Neural progenitor cell (in vitro differentiated cells): ENCODE measurements at regions not wholly inside any gene's neighbourhood (a gene's known extent, or its start where the extent isn't known, plus 50 kb on each side); places are given as distances from the start of the nearest gene placed in this dataset.

Experiments used
- DNase-seq: peaks from one replicate; pipeline ENCODE4 v3.0.0-alpha.2; 2016; ENCODE audit warnings: low spot score
- H2AFZ ChIP-seq: fragments of 200-600 bp; sonication (generic); replicated peaks from 2 replicates; pipeline ENCODE4 v1.6.1; 2016; ENCODE audit warnings: antibody characterized with exemption
- H3F3A ChIP-seq: fragments of 200-600 bp; sonication (generic); 2 replicates; pipeline ENCODE4 v1.6.1; 2016; ENCODE audit warnings: antibody characterized with exemption, low read depth
- H3K27ac ChIP-seq: fragments of 200-600 bp; sonication (generic); 2 replicates; pipeline ENCODE4 v1.5.1; 2016; ENCODE audit warnings: mild to moderate bottlenecking
- H3K27me3 ChIP-seq: fragments of 200-600 bp; sonication (generic); 2 replicates; pipeline ENCODE4 v1.6.1; 2016; ENCODE audit warnings: mild to moderate bottlenecking, moderate library complexity
- H3K36me3 ChIP-seq: fragments of 200-600 bp; sonication (generic); 2 replicates; pipeline ENCODE4 v1.5.1; 2016
- H3K4me1 ChIP-seq: fragments of 200-600 bp; sonication (generic); 2 replicates; pipeline ENCODE4 v1.6.1; 2016; ENCODE audit warnings: mixed run types
- H3K4me2 ChIP-seq: fragments of 200-600 bp; sonication (generic); 2 replicates; pipeline ENCODE4 v1.6.1; 2016
- H3K4me3 ChIP-seq: fragments of 200-600 bp; sonication (generic); 2 replicates; pipeline ENCODE4 v1.5.1; 2016
- H3K79me2 ChIP-seq: fragments of 200-600 bp; sonication (generic); 2 replicates; pipeline ENCODE4 v1.6.1; 2016; ENCODE audit warnings: low read depth
- H3K9ac ChIP-seq: fragments of 200-600 bp; sonication (generic); 2 replicates; pipeline ENCODE4 v1.6.1; 2016
- H3K9me3 ChIP-seq: fragments of 200-600 bp; sonication (generic); 2 replicates; pipeline ENCODE4 v1.5.1; 2016; ENCODE audit warnings: low read depth
- H4K20me1 ChIP-seq: fragments of 200-600 bp; sonication (generic); 2 replicates; pipeline ENCODE4 v1.6.1; 2016; ENCODE audit warnings: low read depth
- H3K27ac Mint-ChIP-seq: 3 replicates; pipeline ENCODE4 v1.8.0; 2021; ENCODE audit warnings: mixed read lengths
- H3K27me3 Mint-ChIP-seq: 2 replicates; pipeline ENCODE4 v1.8.0; 2022; ENCODE audit warnings: low read depth, mild to moderate bottlenecking, inconsistent platforms, moderate library complexity, mixed read lengths; ENCODE audit not compliant: insufficient read depth
- H3K36me3 Mint-ChIP-seq: 3 replicates; pipeline ENCODE4 v1.8.0; 2021; ENCODE audit warnings: mixed read lengths
- H3K4me1 Mint-ChIP-seq: 3 replicates; pipeline ENCODE4 v1.8.0; 2021; ENCODE audit warnings: mixed read lengths
- H3K4me3 Mint-ChIP-seq: 3 replicates; pipeline ENCODE4 v1.8.0; 2021; ENCODE audit warnings: mild to moderate bottlenecking, moderate library complexity, mixed read lengths
- H3K9me3 Mint-ChIP-seq: 3 replicates; pipeline ENCODE4 v1.8.0; 2020; ENCODE audit warnings: mixed read lengths
- EZH2 ChIP-seq: fragments of 200-600 bp; sonication (generic); IDR thresholded peaks from 2 replicates; pipeline ENCODE4 v1.6.1; 2017; ENCODE audit warnings: antibody characterized with exemption, mild to moderate bottlenecking, moderate library complexity
- EZH2phosphoT487 ChIP-seq: fragments of 200-600 bp; sonication (generic); IDR thresholded peaks from 2 replicates; pipeline ENCODE4 v1.6.1; 2017; ENCODE audit warnings: antibody characterized with exemption
- TF ChIP-seq, protein P1 (sequence below): fragments of 200-600 bp; sonication (generic); IDR thresholded peaks from 2 replicates; pipeline ENCODE4 v1.5.1; 2017; ENCODE audit warnings: antibody characterized with exemption, mild to moderate bottlenecking

DNA sequence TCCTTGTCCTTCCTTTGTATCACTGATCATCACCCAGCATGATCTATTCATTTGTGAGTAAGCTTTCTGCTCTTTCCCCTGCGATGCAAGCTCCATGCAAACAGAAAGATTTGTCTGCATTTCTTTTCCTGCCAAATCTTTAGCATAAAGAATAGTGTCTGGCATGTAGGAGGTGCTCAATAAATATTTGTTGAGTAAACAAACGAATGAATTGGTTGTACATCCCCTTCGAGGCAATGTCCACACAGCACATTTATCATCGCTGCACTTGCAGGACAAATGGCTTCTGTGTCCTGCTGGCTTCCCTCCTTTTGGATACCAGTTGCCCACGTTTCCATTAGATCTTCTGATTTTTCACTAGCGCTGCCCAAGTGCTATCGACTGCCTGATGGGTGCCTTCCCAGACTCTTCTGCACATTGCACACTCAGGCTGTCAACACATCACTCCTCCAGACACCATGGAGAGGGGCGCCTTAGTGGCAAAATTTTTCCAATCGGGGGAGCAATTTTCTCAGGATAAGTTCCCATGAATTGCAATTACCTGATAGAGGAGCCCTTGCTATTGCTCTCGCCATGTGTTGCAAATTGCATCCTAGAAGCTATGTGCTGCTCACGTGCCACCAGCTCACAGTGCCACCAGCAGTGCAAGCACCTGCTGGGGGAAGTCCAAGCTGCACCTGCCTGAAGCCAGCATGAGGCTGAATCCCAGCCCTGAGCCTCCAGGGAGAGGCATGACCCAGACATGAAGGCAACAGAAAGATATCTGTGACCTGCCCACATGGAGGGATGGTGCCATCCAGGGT, 206.6 kb downstream of the KIF26A start:
- Histone ChIP-seq H3K9me3 (no peaks in the 10 kb centered on the region), H3K4me1 (no peaks in the 10 kb centered on the region), H2AFZ (no peak overlapping the region), H3K4me2 (no peak overlapping the region), H3F3A (peaks cover 4% of the 10 kb centered on the region), H3K79me2 (no peaks in the 10 kb centered on the region), H3K9ac (no peak overlapping the region), H3K4me3 (no peak overlapping the region), H3K36me3 (no peaks in the 10 kb centered on the region), H3K27ac (no peak overlapping the region), H4K20me1 (peaks cover 8% of the 10 kb centered on the region), H3K27me3 (peaks cover 11% of the 10 kb centered on the region)
- H3K4me3 Mint-ChIP-seq: no peak overlapping the region
- TF ChIP-seq, protein P1, sequence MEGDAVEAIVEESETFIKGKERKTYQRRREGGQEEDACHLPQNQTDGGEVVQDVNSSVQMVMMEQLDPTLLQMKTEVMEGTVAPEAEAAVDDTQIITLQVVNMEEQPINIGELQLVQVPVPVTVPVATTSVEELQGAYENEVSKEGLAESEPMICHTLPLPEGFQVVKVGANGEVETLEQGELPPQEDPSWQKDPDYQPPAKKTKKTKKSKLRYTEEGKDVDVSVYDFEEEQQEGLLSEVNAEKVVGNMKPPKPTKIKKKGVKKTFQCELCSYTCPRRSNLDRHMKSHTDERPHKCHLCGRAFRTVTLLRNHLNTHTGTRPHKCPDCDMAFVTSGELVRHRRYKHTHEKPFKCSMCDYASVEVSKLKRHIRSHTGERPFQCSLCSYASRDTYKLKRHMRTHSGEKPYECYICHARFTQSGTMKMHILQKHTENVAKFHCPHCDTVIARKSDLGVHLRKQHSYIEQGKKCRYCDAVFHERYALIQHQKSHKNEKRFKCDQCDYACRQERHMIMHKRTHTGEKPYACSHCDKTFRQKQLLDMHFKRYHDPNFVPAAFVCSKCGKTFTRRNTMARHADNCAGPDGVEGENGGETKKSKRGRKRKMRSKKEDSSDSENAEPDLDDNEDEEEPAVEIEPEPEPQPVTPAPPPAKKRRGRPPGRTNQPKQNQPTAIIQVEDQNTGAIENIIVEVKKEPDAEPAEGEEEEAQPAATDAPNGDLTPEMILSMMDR: no peak
- no peak for TF ChIP-seq EZH2
- TF ChIP-seq EZH2phosphoT487: no peak
- no peaks in the 10 kb centered on the region for H3K9me3 Mint-ChIP-seq
- DNase-seq: no peak
- no peak overlapping the region for H3K27ac Mint-ChIP-seq
- H3K4me1 Mint-ChIP-seq: peaks cover 9% of the 10 kb centered on the region
- no peaks in the 10 kb centered on the region for H3K36me3 Mint-ChIP-seq
- H3K27me3 Mint-ChIP-seq: peaks cover 5% of the 10 kb centered on the region

DNA sequence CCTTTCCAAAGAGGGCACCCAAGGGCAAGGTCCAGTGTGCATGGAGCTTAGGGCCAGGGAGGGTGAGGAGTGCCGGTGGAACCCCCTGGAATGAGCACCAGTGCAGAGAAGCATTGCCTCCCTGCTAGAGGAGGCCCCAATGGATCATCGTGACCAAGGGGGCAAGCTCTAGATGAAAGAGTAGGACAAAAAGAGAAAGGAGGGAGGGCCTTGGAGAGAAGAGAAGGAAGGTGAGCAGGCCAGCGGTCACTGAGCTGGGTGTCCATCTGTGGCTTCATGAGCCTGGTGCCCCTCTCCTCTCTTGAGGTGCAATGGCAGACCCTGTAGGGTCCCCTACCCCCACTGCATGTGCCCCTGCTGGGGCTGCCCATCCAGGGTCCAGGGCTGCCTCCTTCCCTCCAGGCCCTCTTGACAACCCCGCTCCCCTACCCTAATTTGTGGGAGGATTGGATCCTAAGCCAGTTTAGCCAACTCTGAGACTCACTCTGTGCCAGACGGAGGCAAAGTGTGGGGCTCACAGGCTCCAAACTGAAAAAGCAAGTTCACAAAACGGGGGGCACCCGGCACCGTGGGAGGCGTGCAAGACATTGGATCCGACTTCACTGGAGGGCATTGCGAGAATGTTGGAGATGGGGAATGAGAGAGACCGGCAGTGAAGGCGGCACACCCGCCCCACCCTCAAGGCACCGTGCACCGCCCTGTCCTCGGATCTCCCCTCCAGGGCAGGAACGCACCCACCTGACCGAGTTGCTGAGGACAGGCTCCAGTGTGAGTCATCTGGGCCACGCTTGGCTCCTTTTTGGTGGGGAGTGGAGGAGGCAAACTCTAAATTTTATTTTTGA, 207.5 kb downstream of the KIF26A start:
- no peak for DNase-seq
- Mint-ChIP-seq H3K4me3 (no peak overlapping the region), H3K36me3 (no peaks in the 10 kb centered on the region), H3K9me3 (no peaks in the 10 kb centered on the region), H3K27me3 (peaks cover 5% of the 10 kb centered on the region), H3K27ac (no peak overlapping the region), H3K4me1 (peaks cover 13% of the 10 kb centered on the region)
- peaks cover 4% of the 10 kb centered on the region for H3K27me3 ChIP-seq
- no peak overlapping the region for H3K4me3 ChIP-seq
- TF ChIP-seq EZH2 (no peak), EZH2phosphoT487 (no peak)
- TF ChIP-seq, protein P1: no peak
- peaks cover 8% of the 10 kb centered on the region for H4K20me1 ChIP-seq
- no peaks in the 10 kb centered on the region for H3K9me3 ChIP-seq
- no peak overlapping the region for H3K27ac ChIP-seq
- no peak overlapping the region for H3K9ac ChIP-seq
- no peaks in the 10 kb centered on the region for H3K4me1 ChIP-seq
- H3K36me3 ChIP-seq: no peaks in the 10 kb centered on the region
- no peak overlapping the region for H2AFZ ChIP-seq
- no peaks in the 10 kb centered on the region for H3K79me2 ChIP-seq
- no peak overlapping the region for H3K4me2 ChIP-seq
- peaks cover 4% of the 10 kb centered on the region for H3F3A ChIP-seq

DNA sequence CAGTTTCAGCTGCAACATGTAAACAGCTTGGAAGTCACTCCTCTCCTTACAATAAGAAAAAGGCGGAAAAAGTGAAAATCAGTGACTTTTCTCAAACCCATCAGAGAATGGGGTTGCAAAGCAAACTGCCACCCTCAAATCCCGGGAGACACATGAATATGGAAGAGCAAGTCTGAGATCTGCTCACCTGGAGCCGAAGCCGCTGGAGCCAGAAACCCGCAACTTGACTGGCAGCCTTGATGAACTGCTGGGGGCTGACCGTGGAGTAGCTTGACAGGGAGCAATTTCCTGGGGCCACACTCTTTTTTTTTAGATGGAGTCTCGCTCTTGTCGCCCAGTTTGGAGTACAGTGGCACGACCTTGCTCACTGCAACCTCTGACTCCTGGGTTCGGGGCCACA, 208.2 kb downstream of the KIF26A start:
- no peaks in the 10 kb centered on the region for H3K27me3 ChIP-seq
- no peak overlapping the region for H3K27ac ChIP-seq
- H4K20me1 ChIP-seq: peaks cover 8% of the 10 kb centered on the region
- no peak overlapping the region for H3K9ac ChIP-seq
- H3K4me1 ChIP-seq: no peaks in the 10 kb centered on the region
- peaks cover 4% of the 10 kb centered on the region for H3F3A ChIP-seq
- no peak for DNase-seq
- H3K9me3 ChIP-seq: no peaks in the 10 kb centered on the region
- no peak overlapping the region for H3K4me2 ChIP-seq
- H3K4me1 Mint-ChIP-seq: peaks cover 14% of the 10 kb centered on the region
- no peak overlapping the region for H3K4me3 ChIP-seq
- H3K79me2 ChIP-seq: no peaks in the 10 kb centered on the region
- no peaks in the 10 kb centered on the region for H3K9me3 Mint-ChIP-seq
- H3K27me3 Mint-ChIP-seq: peaks cover 5% of the 10 kb centered on the region
- H3K36me3 Mint-ChIP-seq: no peaks in the 10 kb centered on the region
- no peaks in the 10 kb centered on the region for H3K36me3 ChIP-seq
- H3K27ac Mint-ChIP-seq: no peak overlapping the region
- TF ChIP-seq, protein P1: no peak
- TF ChIP-seq EZH2phosphoT487 (no peak), EZH2 (no peak)
- no peak overlapping the region for H2AFZ ChIP-seq
- H3K4me3 Mint-ChIP-seq: no peak overlapping the region
